Karpas-422 (cell line): ENCODE measurements at regions not wholly inside any gene's neighbourhood (a gene's known extent, or its start where the extent isn't known, plus 50 kb on each side); places are given as distances from the start of the nearest gene placed in this dataset.

Source experiments
- DNase-seq: peaks from one replicate; pipeline ENCODE4 v3.0.0-alpha.2; 2015
- H2AFZ ChIP-seq: fragments of 200-600 bp; sonication (generic); 2 replicates; pipeline ENCODE4 v1.6.1; 2014; ENCODE audit warnings: antibody characterized with exemption, low read length, mixed read lengths
- H3K27ac ChIP-seq: fragments of 200-600 bp; sonication (generic); 2 replicates; pipeline ENCODE4 v1.5.1; 2014; ENCODE audit warnings: mild to moderate bottlenecking, low read length, moderate library complexity
- H3K27me3 ChIP-seq: fragments of 200-600 bp; sonication (generic); 2 replicates; pipeline ENCODE4 v1.6.1; 2014; ENCODE audit warnings: low read length, mixed read lengths
- H3K36me3 ChIP-seq: fragments of 200-600 bp; sonication (generic); 2 replicates; pipeline ENCODE4 v1.6.1; 2014; ENCODE audit warnings: low read length, mixed read lengths; ENCODE audit not compliant: insufficient read depth
- H3K4me1 ChIP-seq: fragments of 200-600 bp; sonication (generic); 2 replicates; pipeline ENCODE4 v1.6.1; 2014; ENCODE audit warnings: mild to moderate bottlenecking, low read length, mixed read lengths
- H3K4me2 ChIP-seq: fragments of 200-600 bp; sonication (generic); 2 replicates; pipeline ENCODE4 v1.6.1; 2014; ENCODE audit warnings: low read length, low read depth, mild to moderate bottlenecking; ENCODE audit not compliant: poor library complexity, severe bottlenecking
- H3K4me3 ChIP-seq: fragments of 200-600 bp; sonication (generic); 2 replicates; pipeline ENCODE4 v1.5.1; 2014; ENCODE audit warnings: mild to moderate bottlenecking, antibody characterized with exemption, low read length, mixed read lengths
- H3K79me2 ChIP-seq: fragments of 200-600 bp; sonication (generic); 2 replicates; pipeline ENCODE4 v1.6.1; 2014; ENCODE audit warnings: mild to moderate bottlenecking, low read length, mixed read lengths
- H3K9ac ChIP-seq: fragments of 200-600 bp; sonication (generic); 2 replicates; pipeline ENCODE4 v1.6.0; 2014; ENCODE audit warnings: low read length
- H3K9me2 ChIP-seq: fragments of 200-600 bp; sonication (generic), shearing (Covaris generic); replicated peaks from 2 replicates; pipeline ENCODE4 v1.6.0; 2014; ENCODE audit warnings: mild to moderate bottlenecking, low read length, moderate library complexity; ENCODE audit not compliant: insufficient read depth
- H3K9me3 ChIP-seq: fragments of 300-700, 200-600 bp; sonication (generic); 2 replicates; pipeline ENCODE4 v1.6.1; 2014; ENCODE audit warnings: low read length, mixed read lengths
- H4K20me1 ChIP-seq: fragments of 200-600 bp; sonication (generic); 2 replicates; pipeline ENCODE4 v1.6.1; 2014; ENCODE audit warnings: mild to moderate bottlenecking, antibody characterized with exemption, low read length, low read depth; ENCODE audit not compliant: insufficient read depth

GRCh38 chrX:94545722-94546121 is 871.7 kb downstream of the FAM133A start:
- Histone ChIP-seq H3K9ac (no peak overlapping the region), H4K20me1 (no peaks in the 10 kb centered on the region), H3K9me2 (no peaks in the 10 kb centered on the region), H3K36me3 (no peaks in the 10 kb centered on the region), H3K9me3 (peaks cover 32% of the 10 kb centered on the region), H3K4me3 (no peak overlapping the region), H3K79me2 (no peaks in the 10 kb centered on the region), H3K4me1 (no peaks in the 10 kb centered on the region), H3K27me3 (no peaks in the 10 kb centered on the region), H3K27ac (no peak overlapping the region), H2AFZ (no peak overlapping the region), H3K4me2 (no peak overlapping the region)
- DNase-seq = no peak

GRCh38 chrX:94551831-94552230 is 877.8 kb downstream of the FAM133A start:
- H3K27ac ChIP-seq = no peak overlapping the region
- no peak overlapping the region for H2AFZ ChIP-seq
- no peak overlapping the region for H3K4me2 ChIP-seq
- no peaks in the 10 kb centered on the region for H3K79me2 ChIP-seq
- H3K27me3 ChIP-seq = no peaks in the 10 kb centered on the region
- no peak overlapping the region for H3K9ac ChIP-seq
- H3K9me2 ChIP-seq = no peaks in the 10 kb centered on the region
- no peak for DNase-seq
- no peaks in the 10 kb centered on the region for H4K20me1 ChIP-seq
- H3K9me3 ChIP-seq = peaks cover 38% of the 10 kb centered on the region
- no peaks in the 10 kb centered on the region for H3K36me3 ChIP-seq
- H3K4me1 ChIP-seq = no peaks in the 10 kb centered on the region
- H3K4me3 ChIP-seq = no peak overlapping the region

- peaks cover 36% of the 10 kb centered on the region; the same call in 1 of the 2 replicates for H3K9me3 ChIP-seq
- no peaks in the 10 kb centered on the region for H3K36me3 ChIP-seq
- no peak for DNase-seq
- no peak overlapping the region for H3K4me2 ChIP-seq
- no peaks in the 10 kb centered on the region for H3K27me3 ChIP-seq
- no peaks in the 10 kb centered on the region for H3K79me2 ChIP-seq
- no peak overlapping the region for H3K4me3 ChIP-seq
- no peaks in the 10 kb centered on the region for H4K20me1 ChIP-seq
- no peaks in the 10 kb centered on the region for H3K9me2 ChIP-seq
- no peaks in the 10 kb centered on the region for H3K4me1 ChIP-seq
- H2AFZ ChIP-seq = no peak overlapping the region
- H3K27ac ChIP-seq = no peak overlapping the region
- H3K9ac ChIP-seq = no peak overlapping the region
Observed at GRCh38 chrX:94560930-94561329, 886.9 kb downstream of the FAM133A start.

- H3K9me2 ChIP-seq = no peaks in the 10 kb centered on the region; the same call in 1 of the 2 replicates
- H3K9ac ChIP-seq = no peak overlapping the region
- H3K4me2 ChIP-seq = no peak overlapping the region
- no peak overlapping the region for H2AFZ ChIP-seq
- H4K20me1 ChIP-seq = no peaks in the 10 kb centered on the region
- peak; percentile 41 for DNase-seq
- no peaks in the 10 kb centered on the region for H3K27me3 ChIP-seq
- no peaks in the 10 kb centered on the region for H3K36me3 ChIP-seq
- no peak overlapping the region for H3K4me3 ChIP-seq
- H3K9me3 ChIP-seq = peaks cover 27% of the 10 kb centered on the region
- no peaks in the 10 kb centered on the region for H3K4me1 ChIP-seq
- no peaks in the 10 kb centered on the region for H3K79me2 ChIP-seq
- H3K27ac ChIP-seq = no peak overlapping the region
Observed at GRCh38 chrX:94576367-94577004, 902.5 kb downstream of the FAM133A start.

GRCh38 chrX:94600077-94600476 is 926.1 kb downstream of the FAM133A start:
- Histone ChIP-seq H3K9me3 (peaks cover 22% of the 10 kb centered on the region), H3K4me3 (no peak overlapping the region), H2AFZ (no peak overlapping the region), H3K4me1 (no peaks in the 10 kb centered on the region), H3K27me3 (no peaks in the 10 kb centered on the region), H3K27ac (no peak overlapping the region), H3K9me2 (no peaks in the 10 kb centered on the region), H3K4me2 (no peak overlapping the region), H3K9ac (no peak overlapping the region), H3K79me2 (no peaks in the 10 kb centered on the region), H3K36me3 (no peaks in the 10 kb centered on the region), H4K20me1 (no peaks in the 10 kb centered on the region)
- no peak for DNase-seq

GRCh38 chrX:94612140-94612539 is 938.1 kb downstream of the FAM133A start:
- Histone ChIP-seq H4K20me1 (no peaks in the 10 kb centered on the region), H3K27me3 (no peaks in the 10 kb centered on the region), H3K4me3 (no peak overlapping the region), H3K4me1 (no peaks in the 10 kb centered on the region), H3K9me3 (peaks cover 40% of the 10 kb centered on the region), H3K27ac (no peak overlapping the region), H2AFZ (no peak overlapping the region), H3K4me2 (no peak overlapping the region), H3K79me2 (no peaks in the 10 kb centered on the region), H3K9ac (no peak overlapping the region), H3K36me3 (no peaks in the 10 kb centered on the region), H3K9me2 (no peaks in the 10 kb centered on the region)
- DNase-seq = no peak

- no peaks in the 10 kb centered on the region for H4K20me1 ChIP-seq
- H3K4me3 ChIP-seq = no peak overlapping the region
- no peaks in the 10 kb centered on the region for H3K27me3 ChIP-seq
- H3K9me2 ChIP-seq = no peaks in the 10 kb centered on the region
- no peaks in the 10 kb centered on the region for H3K36me3 ChIP-seq
- no peaks in the 10 kb centered on the region for H3K79me2 ChIP-seq
- H3K9ac ChIP-seq = no peak overlapping the region
- peaks cover 33% of the 10 kb centered on the region for H3K9me3 ChIP-seq
- no peak for DNase-seq
- no peak overlapping the region for H3K4me2 ChIP-seq
- no peaks in the 10 kb centered on the region for H3K4me1 ChIP-seq
- no peak overlapping the region for H2AFZ ChIP-seq
- H3K27ac ChIP-seq = no peak overlapping the region
Observed at GRCh38 chrX:94633237-94633636, 959.2 kb downstream of the FAM133A start.

GRCh38 chrX:94635003-94635402 is 961.0 kb downstream of the FAM133A start:
- no peak overlapping the region for H3K4me3 ChIP-seq
- peaks cover 30% of the 10 kb centered on the region for H3K9me3 ChIP-seq
- H3K27me3 ChIP-seq = no peaks in the 10 kb centered on the region
- H3K4me1 ChIP-seq = no peaks in the 10 kb centered on the region
- H3K36me3 ChIP-seq = no peaks in the 10 kb centered on the region
- H3K27ac ChIP-seq = no peak overlapping the region
- H4K20me1 ChIP-seq = no peaks in the 10 kb centered on the region
- no peak overlapping the region for H3K9ac ChIP-seq
- no peaks in the 10 kb centered on the region for H3K79me2 ChIP-seq
- no peak overlapping the region for H3K4me2 ChIP-seq
- no peaks in the 10 kb centered on the region for H3K9me2 ChIP-seq
- H2AFZ ChIP-seq = no peak overlapping the region
- DNase-seq = no peak
